HepG2 (cell line): ENCODE measurements at regions not wholly inside any gene's neighbourhood (a gene's known extent, or its start where the extent isn't known, plus 50 kb on each side); places are given as distances from the start of the nearest gene placed in this dataset.
A peak's percentile ranks its signal among the peaks of the same experiment; 100 is the strongest.

Experiments used
- ATAC-seq: fragments of 200-7000 bp; cut with Tn5 transposase; 3 replicates; pipeline ENCODE4 v1.9.1; 2020; ENCODE audit warnings: mild to moderate bottlenecking, moderate library complexity
- BruUV-seq: library from RNA; stranded (reverse); fragments of 400-500 nt; replicated peaks from 2 replicates; lab custom pipeline; 2021; lab: Mats Ljungman, UMichigan
- CTCF ChIA-PET: fragments of 300-600 bp; formaldehyde crosslinking; extraction: SDS; loops from one replicate; lab custom pipeline; 2021; ENCODE audit warnings: low total read pairs, inconsistent platforms, low intra/inter-chr PET ratio; lab: Yijun Ruan, JAX
- POLR2A ChIA-PET: fragments of 350-600 bp; sonication (Branson Sonifier 250); formaldehyde crosslinking; loops from one replicate; lab custom pipeline; 2020; ENCODE audit warnings: antibody characterized with exemption, inconsistent platforms; lab: Yijun Ruan, JAX
- DNase-seq: peaks from one replicate; pipeline ENCODE4 v3.0.0-alpha.2; 2015; ENCODE audit warnings: low spot score
- FAIRE-seq: peaks from 3 replicates; lab custom pipeline; 2011; peaks lifted over from hg19 to GRCh38; lab: Jason Lieb, UNC
- H2AFZ ChIP-seq: one replicate; pipeline ENCODE4 v1.6.1; 2011; ENCODE audit warnings: low read length, inconsistent platforms
- H3K27ac ChIP-seq: fragments of 300-600 bp; 3 replicates; pipeline ENCODE4 v1.8.0; 2011; ENCODE audit warnings: mixed run types, mild to moderate bottlenecking, mixed read lengths, low read length, inconsistent platforms; ENCODE audit not compliant: insufficient read depth; ENCODE audit errors: extremely low read length
- H3K27me3 ChIP-seq, 2 experiments: fragments of 200-600 bp in 1 of 2; 2 replicates in 1 of 2; 3 replicates in 1 of 2; pipeline versions ENCODE4 v1.6.0 to v1.8.0; 2011; ENCODE audit warnings: low read length in 2 of 2, mild to moderate bottlenecking in 2 of 2, moderate library complexity in 2 of 2, inconsistent platforms in 1 of 2; ENCODE audit not compliant: insufficient read depth in 2 of 2, control insufficient read depth in 1 of 2
- H3K36me3 ChIP-seq, 2 experiments: fragments of 200-600 bp in 1 of 2; replicated peaks in 1 of 2; 2 replicates in 1 of 2; 3 replicates in 1 of 2; pipeline versions ENCODE4 v1.5.1 to v1.8.0; 2011; ENCODE audit warnings: low read length in 2 of 2, inconsistent platforms in 1 of 2; ENCODE audit not compliant: insufficient read depth in 2 of 2, control insufficient read depth in 1 of 2
- H3K4me1 ChIP-seq: 2 replicates; pipeline ENCODE4 v1.5.1; 2012; ENCODE audit warnings: low read length, inconsistent platforms; ENCODE audit not compliant: insufficient read depth
- H3K4me2 ChIP-seq: 2 replicates; pipeline ENCODE4 v1.6.0; 2011; ENCODE audit warnings: low read depth, low read length, inconsistent platforms
- H3K4me3 ChIP-seq, 3 experiments: fragments of 200-600 bp in 1 of 3; sonication (generic), shearing (Covaris generic) in 1 of 3; replicated peaks in 1 of 3; 2 replicates each; pipeline ENCODE4 v1.5.1; 2011 to 2016; ENCODE audit warnings: low read length in 3 of 3, inconsistent platforms in 2 of 3, low read depth in 2 of 3, mild to moderate bottlenecking in 2 of 3, control low read depth in 1 of 3, mixed read lengths in 1 of 3; ENCODE audit not compliant: insufficient read depth in 1 of 3
- H3K79me2 ChIP-seq: one replicate; pipeline ENCODE4 v1.6.1; 2011; ENCODE audit warnings: low read length, inconsistent platforms; ENCODE audit not compliant: insufficient read depth
- H3K9ac ChIP-seq: 2 replicates; pipeline ENCODE4 v1.6.0; 2011; ENCODE audit warnings: mild to moderate bottlenecking, low read depth, low read length, inconsistent platforms; ENCODE audit not compliant: insufficient read depth
- H3K9me3 ChIP-seq: 2 replicates; pipeline ENCODE4 v1.5.1; 2012; ENCODE audit warnings: mild to moderate bottlenecking, low read length
- H4K20me1 ChIP-seq: 2 replicates; pipeline ENCODE4 v1.6.0; 2011; ENCODE audit warnings: inconsistent platforms, mild to moderate bottlenecking, low read length, moderate library complexity; ENCODE audit not compliant: insufficient read depth
- ATF7 ChIP-seq, 2 experiments: fragments of 450-650 bp in 1 of 2; sonication (generic) in 1 of 2; formaldehyde crosslinking in 1 of 2; IDR thresholded peaks; 2 replicates each; pipeline versions ENCODE4 v1.4.0 to v1.6.1; 2016 to 2020; ENCODE audit warnings: antibody characterized with exemption in 1 of 2, mild to moderate bottlenecking in 1 of 2, missing genetic modification reagents in 1 of 2
- TMF1 ChIP-seq: sonication (generic); formaldehyde crosslinking; IDR thresholded peaks from 2 replicates; pipeline ENCODE4 v1.8.1; 2022; ENCODE audit warnings: low read depth, missing genetic modification reagents
- WGBS: methylation state at CpG from one replicate; pipeline ENCODE4 v1.1.6; 2017; ENCODE audit warnings: low lambda C conversion rate; 5-methylcytosine and 5-hydroxymethylcytosine counted together
- in situ Hi-C: cut with HindIII; loops from 2 replicates; pipeline ENCODE4 v1.10.0; 2017; ENCODE audit warnings: low pct_unique_long_range_greater_than_20kb; ENCODE audit not compliant: extremely low pct_ligation_motif_present
- intact Hi-C: fragments of 100-400 bp; cut with micrococcal nuclease; formaldehyde crosslinking; loops from one replicate; pipeline ENCODE4 v1.10.0; 2022; ENCODE audit not compliant: unreplicated experiment
- TF ChIP-seq, protein P1 (sequence below): sonication (generic); formaldehyde crosslinking; IDR thresholded peaks from 2 replicates; pipeline ENCODE4 v1.4.0; 2020; ENCODE audit warnings: missing genetic modification reagents

DNA sequence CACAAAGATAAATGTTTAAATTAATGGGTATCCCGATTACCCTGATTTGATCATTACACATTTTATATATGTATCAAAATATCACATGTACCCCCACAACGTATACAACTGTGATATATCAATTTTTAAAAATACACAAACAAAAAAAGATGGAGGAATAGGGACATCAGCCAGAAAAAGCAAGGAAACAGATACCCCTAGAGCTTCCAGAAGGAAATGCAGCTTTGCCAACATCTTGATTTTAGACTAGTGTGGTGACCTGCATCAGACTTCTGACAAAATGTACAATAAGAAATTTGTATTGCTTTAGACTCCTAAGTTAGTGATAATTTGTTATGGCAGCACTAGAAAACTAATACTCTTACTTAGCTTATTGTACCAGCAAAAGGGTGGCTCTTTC, 483.8 kb downstream of the TUSC7 start:
- Histone ChIP-seq H3K4me1 (no peaks in the 10 kb centered on the region), H2AFZ (no peak overlapping the region), H3K4me3 (no peak overlapping the region), H3K79me2 (no peaks in the 10 kb centered on the region), H3K27me3 (no peaks in the 10 kb centered on the region), H3K36me3 (no peaks in the 10 kb centered on the region), H4K20me1 (no peaks in the 10 kb centered on the region), H3K9ac (no peak overlapping the region), H3K27ac (no peak overlapping the region), H3K4me2 (no peak overlapping the region), H3K9me3 (no peaks in the 10 kb centered on the region)
- POLR2A ChIA-PET = no interaction called here
- TF ChIP-seq TMF1 (CRISPR knock-in tag) = no peak
- intact Hi-C loops (no loop called here), in situ Hi-C loops (no loop called here)
- no peak for FAIRE-seq
- DNase-seq = no peak
- 19% methylated on average over 2 of the region's 2 CpGs for WGBS
- CTCF ChIA-PET = no interaction called here
- ATAC-seq = no peak
- BruUV-seq = no TSS peak

DNA sequence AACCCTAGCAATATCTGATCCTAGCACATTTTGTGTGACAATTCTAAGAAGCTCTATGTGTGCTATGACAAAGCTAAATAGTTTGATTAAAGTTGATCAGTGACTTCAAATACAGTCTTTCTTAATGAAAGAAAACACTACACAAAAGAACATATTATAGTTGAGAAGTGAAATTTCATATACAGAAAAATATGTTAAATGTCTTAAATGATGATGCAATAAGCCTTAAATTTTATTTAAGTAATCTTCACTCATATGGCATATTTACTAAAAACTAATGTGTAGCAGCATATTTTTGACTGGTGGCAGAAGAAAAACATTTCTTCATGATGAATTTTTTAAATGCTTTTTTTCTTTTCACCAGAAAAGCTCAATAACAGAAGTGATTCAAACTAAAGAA, 485.5 kb downstream of the TUSC7 start:
- no peak for FAIRE-seq
- POLR2A ChIA-PET = no interaction called here
- in situ Hi-C loops = no loop called here

More for the DNA sequence above, 485.5 kb downstream of the TUSC7 start:
- no peak overlapping the region for H3K4me2 ChIP-seq
- H3K4me1 ChIP-seq = no peaks in the 10 kb centered on the region
- H2AFZ ChIP-seq = no peak overlapping the region
- no peaks in the 10 kb centered on the region for H4K20me1 ChIP-seq
- no peak overlapping the region for H3K27ac ChIP-seq
- CTCF ChIA-PET = no interaction called here
- H3K36me3 ChIP-seq = no peaks in the 10 kb centered on the region
- TF ChIP-seq ATF7 (IDR thresholded peaks at IDR 0.05) = peak; percentile 74
- TF ChIP-seq ATF7 (CRISPR knock-in tag; IDR thresholded peaks at IDR 0.05) = no peak
- TF ChIP-seq, protein P1, sequence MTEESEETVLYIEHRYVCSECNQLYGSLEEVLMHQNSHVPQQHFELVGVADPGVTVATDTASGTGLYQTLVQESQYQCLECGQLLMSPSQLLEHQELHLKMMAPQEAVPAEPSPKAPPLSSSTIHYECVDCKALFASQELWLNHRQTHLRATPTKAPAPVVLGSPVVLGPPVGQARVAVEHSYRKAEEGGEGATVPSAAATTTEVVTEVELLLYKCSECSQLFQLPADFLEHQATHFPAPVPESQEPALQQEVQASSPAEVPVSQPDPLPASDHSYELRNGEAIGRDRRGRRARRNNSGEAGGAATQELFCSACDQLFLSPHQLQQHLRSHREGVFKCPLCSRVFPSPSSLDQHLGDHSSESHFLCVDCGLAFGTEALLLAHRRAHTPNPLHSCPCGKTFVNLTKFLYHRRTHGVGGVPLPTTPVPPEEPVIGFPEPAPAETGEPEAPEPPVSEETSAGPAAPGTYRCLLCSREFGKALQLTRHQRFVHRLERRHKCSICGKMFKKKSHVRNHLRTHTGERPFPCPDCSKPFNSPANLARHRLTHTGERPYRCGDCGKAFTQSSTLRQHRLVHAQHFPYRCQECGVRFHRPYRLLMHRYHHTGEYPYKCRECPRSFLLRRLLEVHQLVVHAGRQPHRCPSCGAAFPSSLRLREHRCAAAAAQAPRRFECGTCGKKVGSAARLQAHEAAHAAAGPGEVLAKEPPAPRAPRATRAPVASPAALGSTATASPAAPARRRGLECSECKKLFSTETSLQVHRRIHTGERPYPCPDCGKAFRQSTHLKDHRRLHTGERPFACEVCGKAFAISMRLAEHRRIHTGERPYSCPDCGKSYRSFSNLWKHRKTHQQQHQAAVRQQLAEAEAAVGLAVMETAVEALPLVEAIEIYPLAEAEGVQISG (CRISPR knock-in tag) = no peak
- TF ChIP-seq, all 625 proteins: peak for 1
- intact Hi-C loops = no loop called here
- no TSS peak for BruUV-seq
- no peak for DNase-seq
- no peaks in the 10 kb centered on the region for H3K27me3 ChIP-seq
- no peaks in the 10 kb centered on the region for H3K79me2 ChIP-seq
- H3K9me3 ChIP-seq = no peaks in the 10 kb centered on the region
- H3K9ac ChIP-seq = no peak overlapping the region
- no peak for ATAC-seq
- H3K4me3 ChIP-seq = no peak overlapping the region
